Activated naive CD8-positive, alpha-beta T cell treated with anti-CD3 and anti-CD28 coated beads, Interleukin-2, amount 50 U/mL, for 24 hours (primary cell): ENCODE measurements at regions not wholly inside any gene's neighbourhood (a gene's known extent, or its start where the extent isn't known, plus 50 kb on each side); places are given as distances from the start of the nearest gene placed in this dataset.
A peak's percentile ranks its signal among the peaks of the same experiment; 100 is the strongest.
"Not testable (repeated sequence)": the region's sequence is repeated elsewhere in the genome, so short reads cannot be mapped to it uniquely, and the experiment has no call there.

Experiments used
- ATAC-seq: fragments of 150-1000 bp; cut with Tn5 transposase; one replicate; pipeline ENCODE4 v1.10.0; 2021
- DNase-seq: peaks from one replicate; pipeline ENCODE4 v3.0.0; 2021
- H3K27ac Mint-ChIP-seq: one replicate; pipeline ENCODE4 v1.8.0; 2021; ENCODE audit warnings: mild to moderate bottlenecking, mixed read lengths
- H3K27me3 Mint-ChIP-seq: one replicate; pipeline ENCODE4 v1.8.0; 2021; ENCODE audit warnings: mixed read lengths
- H3K36me3 Mint-ChIP-seq: one replicate; pipeline ENCODE4 v1.8.0; 2021; ENCODE audit warnings: low read depth, mixed read lengths
- H3K4me1 Mint-ChIP-seq: one replicate; pipeline ENCODE4 v1.8.0; 2021; ENCODE audit warnings: mixed read lengths
- H3K4me3 Mint-ChIP-seq: one replicate; pipeline ENCODE4 v1.8.0; 2021; ENCODE audit warnings: mild to moderate bottlenecking, moderate library complexity, mixed read lengths
- H3K9me3 Mint-ChIP-seq: one replicate; pipeline ENCODE4 v1.8.0; 2021; ENCODE audit warnings: mixed read lengths

DNA sequence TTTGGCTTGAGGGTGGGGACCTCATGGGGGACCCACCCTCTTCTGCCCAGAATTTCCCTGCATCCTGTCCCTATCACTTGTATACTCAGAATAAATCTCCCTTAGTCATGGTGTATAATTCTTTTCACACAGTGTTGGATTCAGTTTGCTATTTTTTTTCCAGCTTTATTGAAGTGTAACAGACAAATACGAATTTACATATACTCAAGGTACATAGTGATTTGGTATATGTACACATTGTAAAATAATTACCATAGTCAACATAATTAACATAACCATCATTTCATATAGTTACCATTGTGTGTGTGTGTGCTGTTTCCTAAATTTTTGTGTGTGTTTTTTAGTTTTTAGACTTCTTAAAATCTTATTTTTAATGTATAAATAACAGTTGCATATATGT lies 269.9 kb downstream of the CNTNAP3 start:
- not testable (repeated sequence) for H3K27me3 Mint-ChIP-seq, ATAC-seq, H3K27ac Mint-ChIP-seq, H3K4me3 Mint-ChIP-seq, H3K9me3 Mint-ChIP-seq, DNase-seq, H3K4me1 Mint-ChIP-seq, H3K36me3 Mint-ChIP-seq

DNA sequence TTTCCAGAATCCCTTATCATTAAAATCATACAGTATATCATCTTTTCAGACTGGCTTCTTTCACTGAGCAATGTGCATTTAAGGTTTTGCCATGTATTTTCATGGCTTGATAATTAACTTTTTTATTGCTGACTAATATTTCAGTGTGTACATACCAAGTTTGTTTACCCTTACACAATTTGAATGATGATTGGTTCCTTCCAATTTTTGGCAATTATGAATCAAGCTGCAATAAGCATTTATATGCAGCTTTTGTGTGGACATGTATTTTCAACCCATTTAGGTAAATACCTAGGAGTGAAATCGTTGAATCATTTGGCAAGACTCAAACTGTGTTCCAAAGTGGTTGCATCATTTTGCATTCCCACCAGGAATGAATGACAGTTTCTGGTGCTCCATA lies 272.8 kb downstream of the CNTNAP3 start:
- H3K27me3 Mint-ChIP-seq, H3K4me1 Mint-ChIP-seq, H3K9me3 Mint-ChIP-seq, DNase-seq, H3K27ac Mint-ChIP-seq, H3K36me3 Mint-ChIP-seq, ATAC-seq, H3K4me3 Mint-ChIP-seq: not testable (repeated sequence)

DNA sequence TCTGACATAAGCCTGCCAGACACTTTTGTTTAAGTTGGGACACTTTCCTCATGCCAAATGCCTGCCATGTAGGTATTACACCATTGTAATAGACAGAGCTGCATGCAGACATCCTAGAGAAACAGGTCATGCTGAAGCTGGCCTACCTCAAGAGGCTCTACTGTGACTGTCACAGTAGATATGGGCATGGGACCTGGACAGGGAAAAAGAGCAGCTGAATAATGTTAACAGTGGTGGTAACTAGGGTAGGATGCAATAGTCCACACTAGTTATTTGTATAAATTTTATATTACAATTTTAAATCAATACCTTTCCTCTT lies 273.2 kb downstream of the CNTNAP3 start:
- H3K4me1 Mint-ChIP-seq, H3K27ac Mint-ChIP-seq, H3K27me3 Mint-ChIP-seq, ATAC-seq, H3K36me3 Mint-ChIP-seq, H3K9me3 Mint-ChIP-seq, DNase-seq, H3K4me3 Mint-ChIP-seq: not testable (repeated sequence)

DNA sequence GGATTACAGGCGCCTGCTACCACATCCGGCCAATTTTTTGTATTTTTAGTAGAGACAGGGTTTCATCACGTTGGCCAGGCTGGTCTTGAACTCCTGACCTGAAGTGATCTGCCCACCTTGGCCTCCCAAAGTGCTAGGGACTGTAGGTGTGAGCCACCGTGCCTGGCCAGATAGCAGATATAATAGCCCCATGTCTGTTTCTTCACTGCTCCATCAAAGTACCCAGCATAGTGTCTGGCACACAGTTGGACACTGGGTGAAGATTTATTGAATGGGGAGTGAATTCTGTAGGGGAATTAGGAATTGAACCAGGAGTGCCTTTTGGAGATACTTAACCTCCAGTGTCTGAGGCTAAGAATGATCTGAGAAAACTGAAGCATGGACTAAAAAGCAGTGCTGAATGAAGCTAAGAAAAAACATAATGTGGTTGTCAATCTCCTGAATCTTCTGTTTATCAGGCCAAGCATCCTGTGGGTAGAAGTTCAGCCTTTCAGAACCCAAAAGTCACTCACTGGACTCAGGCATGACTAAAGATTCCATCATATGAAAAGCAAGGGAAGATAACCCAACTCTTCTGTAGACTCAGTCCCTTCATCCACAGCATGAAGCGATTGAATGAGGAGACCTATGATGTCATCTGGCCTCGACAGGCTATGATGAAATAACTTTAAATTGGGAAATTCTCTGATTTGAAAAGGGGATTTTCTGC lies 273.7 kb downstream of the CNTNAP3 start:
- not testable (repeated sequence) for ATAC-seq, H3K27me3 Mint-ChIP-seq, H3K9me3 Mint-ChIP-seq, DNase-seq, H3K36me3 Mint-ChIP-seq, H3K4me1 Mint-ChIP-seq, H3K4me3 Mint-ChIP-seq, H3K27ac Mint-ChIP-seq

DNA sequence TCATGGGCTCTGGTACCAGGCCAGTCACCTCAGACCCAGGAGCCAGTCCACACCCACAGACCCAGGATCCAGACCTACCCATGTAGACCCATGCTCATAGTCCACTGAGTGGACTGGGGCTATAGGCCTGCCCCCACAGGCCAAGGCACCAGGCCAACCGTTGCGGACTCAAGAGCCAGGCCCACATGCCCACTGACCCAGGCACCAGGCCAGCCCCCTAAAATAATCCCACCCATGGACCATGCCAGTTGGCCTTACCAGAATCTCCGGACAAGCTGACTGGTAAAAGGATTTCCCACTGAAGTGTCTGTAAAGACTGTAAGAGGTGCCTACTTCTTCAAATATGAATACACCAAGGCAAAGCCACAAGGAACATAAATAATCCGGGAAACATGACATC lies 278.2 kb downstream of the CNTNAP3 start:
- DNase-seq, H3K36me3 Mint-ChIP-seq, H3K9me3 Mint-ChIP-seq, H3K4me3 Mint-ChIP-seq, ATAC-seq, H3K27ac Mint-ChIP-seq, H3K4me1 Mint-ChIP-seq, H3K27me3 Mint-ChIP-seq: not testable (repeated sequence)

DNA sequence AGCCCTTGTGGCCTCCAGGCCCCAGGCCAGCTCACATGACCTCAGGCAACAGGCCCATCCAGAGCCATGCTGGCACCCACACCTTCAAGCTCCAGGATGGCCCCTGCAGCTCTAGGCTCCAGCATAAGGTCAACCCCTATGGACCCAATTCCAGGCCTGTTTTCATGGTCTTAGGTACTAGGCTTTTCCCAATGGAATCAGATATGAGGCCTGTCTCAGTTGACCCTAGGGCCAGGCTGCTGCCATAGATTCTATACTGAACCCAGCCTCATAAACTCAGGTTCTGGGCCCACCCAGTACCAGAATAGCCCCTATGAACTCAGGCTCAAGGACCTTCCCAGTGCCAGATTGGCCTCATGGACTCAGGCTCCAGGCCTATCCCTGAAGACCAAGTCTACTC lies 278.6 kb downstream of the CNTNAP3 start:
- H3K4me1 Mint-ChIP-seq, H3K27me3 Mint-ChIP-seq, H3K4me3 Mint-ChIP-seq, H3K9me3 Mint-ChIP-seq, ATAC-seq, H3K27ac Mint-ChIP-seq, H3K36me3 Mint-ChIP-seq, DNase-seq: not testable (repeated sequence)

DNA sequence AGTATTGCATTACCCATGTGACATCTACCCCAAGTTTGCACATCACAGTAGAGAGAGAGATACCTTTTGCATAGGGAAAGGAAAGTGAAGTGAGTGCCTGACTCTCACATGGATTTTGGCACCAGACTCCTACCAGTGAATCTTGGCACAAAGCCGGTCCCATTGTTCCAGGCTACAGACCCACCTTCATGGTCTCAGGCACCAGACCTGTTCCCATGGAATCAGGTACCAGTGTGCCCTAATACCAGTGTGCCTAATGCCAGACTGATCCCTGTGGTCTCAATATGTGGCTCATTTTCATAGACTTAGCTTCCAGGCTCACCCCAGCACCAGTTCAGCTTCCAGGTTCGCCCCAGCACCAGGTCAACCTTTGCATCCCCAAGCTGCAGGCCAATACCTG lies 279.1 kb downstream of the CNTNAP3 start:
- H3K4me1 Mint-ChIP-seq, ATAC-seq, H3K4me3 Mint-ChIP-seq, H3K27me3 Mint-ChIP-seq, H3K9me3 Mint-ChIP-seq, DNase-seq, H3K27ac Mint-ChIP-seq, H3K36me3 Mint-ChIP-seq: not testable (repeated sequence)

DNA sequence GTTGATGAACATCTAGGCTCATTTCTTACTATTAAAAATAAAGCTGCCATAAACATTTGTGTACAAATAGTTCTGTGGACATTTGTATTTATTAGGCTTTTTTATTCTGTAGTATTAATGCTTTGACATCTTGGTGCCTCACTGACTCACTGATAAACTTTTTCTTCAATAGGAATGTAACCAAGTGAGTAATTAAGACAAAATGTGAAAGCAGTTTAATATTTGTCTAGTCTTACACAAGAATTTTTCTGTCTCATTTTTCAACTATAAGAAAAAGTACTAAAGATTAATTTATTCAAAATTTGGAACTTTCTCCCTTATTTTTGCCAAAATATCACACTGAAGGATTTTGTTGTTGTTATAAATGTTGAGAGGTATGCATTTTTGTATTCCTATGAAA lies 282.2 kb downstream of the CNTNAP3 start:
- not testable (repeated sequence) for H3K9me3 Mint-ChIP-seq, DNase-seq, ATAC-seq, H3K4me3 Mint-ChIP-seq, H3K36me3 Mint-ChIP-seq, H3K27ac Mint-ChIP-seq, H3K27me3 Mint-ChIP-seq, H3K4me1 Mint-ChIP-seq

DNA sequence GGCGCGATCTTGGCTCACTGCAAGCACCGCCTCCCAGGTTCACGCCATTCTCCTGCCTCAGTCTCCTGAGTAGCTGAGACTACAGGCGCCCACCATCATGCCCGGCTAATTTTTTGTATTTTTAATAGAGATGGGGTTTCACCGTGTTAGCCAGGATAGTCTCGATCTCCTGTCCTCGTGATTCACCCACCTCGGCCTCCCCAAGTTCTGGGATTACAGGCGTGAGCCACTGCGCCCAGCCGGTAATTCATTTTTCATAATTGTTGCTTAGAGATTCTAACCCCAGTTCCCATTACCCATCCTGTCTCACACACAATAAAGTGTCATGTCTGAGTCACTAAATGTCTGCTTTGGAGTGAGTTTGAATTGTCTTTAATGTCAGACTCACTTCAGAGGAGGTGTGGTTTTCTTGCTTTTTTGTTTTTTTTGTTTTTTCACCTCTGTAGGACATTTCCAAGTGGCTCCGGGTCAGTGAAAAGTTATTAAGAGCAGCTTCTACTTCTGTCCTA lies 281.2 kb upstream of the FAM240B start:
- not testable (repeated sequence) for H3K36me3 Mint-ChIP-seq, ATAC-seq

DNA sequence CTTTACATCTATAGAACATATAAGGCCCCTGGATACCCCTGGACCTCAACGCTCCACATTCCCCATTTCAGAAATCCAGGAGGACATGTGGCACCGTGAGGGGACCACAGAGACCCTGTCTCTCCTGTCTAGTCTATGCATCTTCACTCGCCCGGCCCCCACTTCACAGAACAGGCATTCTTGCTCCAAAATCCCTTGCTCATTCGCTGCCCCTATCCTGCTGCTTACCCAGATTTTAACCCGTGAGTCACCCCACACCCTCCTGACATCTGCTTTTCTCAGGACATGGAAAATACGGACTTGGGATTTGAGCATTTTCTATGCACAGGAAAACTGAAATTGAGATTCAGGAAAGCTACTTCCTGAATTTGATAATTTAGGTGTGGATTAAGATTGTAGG lies 279.3 kb upstream of the FAM240B start:
- H3K4me3 Mint-ChIP-seq, H3K27ac Mint-ChIP-seq, ATAC-seq, H3K4me1 Mint-ChIP-seq, DNase-seq, H3K9me3 Mint-ChIP-seq, H3K27me3 Mint-ChIP-seq, H3K36me3 Mint-ChIP-seq: not testable (repeated sequence)

More for the DNA sequence above, 281.2 kb upstream of the FAM240B start:
- not testable (repeated sequence) for H3K9me3 Mint-ChIP-seq, H3K27ac Mint-ChIP-seq, H3K4me1 Mint-ChIP-seq, DNase-seq, H3K27me3 Mint-ChIP-seq, H3K4me3 Mint-ChIP-seq

DNA sequence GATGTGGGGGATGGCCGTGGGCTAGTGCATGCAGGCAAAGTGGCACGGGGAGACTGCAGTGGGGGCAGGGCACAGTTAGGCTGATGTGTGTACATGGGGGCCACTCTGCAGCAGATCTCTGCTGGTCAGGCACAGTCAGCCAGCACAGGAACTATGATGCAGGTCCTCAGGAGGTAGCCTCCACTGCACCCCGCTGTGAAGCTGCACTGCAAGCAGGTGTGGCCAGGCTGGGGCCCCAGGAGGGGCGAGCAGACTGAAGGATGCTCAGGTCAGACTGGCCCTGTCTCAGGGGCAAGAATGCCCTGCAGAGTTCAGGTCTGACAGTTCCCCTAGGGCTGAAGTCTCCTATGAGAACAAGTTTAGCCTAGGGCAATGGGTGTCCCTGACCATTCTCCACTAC lies 273.8 kb upstream of the FAM240B start:
- H3K36me3 Mint-ChIP-seq, result not testable (repeated sequence)

DNA sequence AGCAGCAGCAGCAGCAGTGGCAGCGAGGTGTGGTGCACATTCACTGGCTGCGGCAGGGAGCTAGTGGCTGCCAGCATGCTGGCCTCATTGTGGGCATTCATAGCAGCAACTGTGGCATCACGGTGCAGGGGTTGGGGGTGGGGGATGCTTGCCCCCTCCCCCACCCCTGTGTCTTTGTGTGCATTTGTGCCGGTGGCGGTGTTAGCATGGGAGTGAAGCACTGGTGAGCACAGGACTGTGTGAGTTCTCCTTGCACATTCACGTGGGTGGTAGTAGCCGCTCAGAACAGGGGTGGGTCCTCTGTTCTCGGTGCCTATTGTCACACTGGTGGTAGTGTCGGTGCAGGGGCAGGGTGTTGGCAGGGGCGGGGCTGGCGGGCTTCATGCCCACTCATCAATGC lies 273.2 kb upstream of the FAM240B start:
- ATAC-seq, result peak; percentile 24
- DNase-seq, H3K4me3 Mint-ChIP-seq, H3K36me3 Mint-ChIP-seq, H3K27ac Mint-ChIP-seq, H3K9me3 Mint-ChIP-seq, H3K4me1 Mint-ChIP-seq, H3K27me3 Mint-ChIP-seq: not testable (repeated sequence)

More for the DNA sequence above, 273.8 kb upstream of the FAM240B start:
- H3K4me1 Mint-ChIP-seq, H3K27ac Mint-ChIP-seq, ATAC-seq, H3K4me3 Mint-ChIP-seq, DNase-seq, H3K27me3 Mint-ChIP-seq, H3K9me3 Mint-ChIP-seq: not testable (repeated sequence)

DNA sequence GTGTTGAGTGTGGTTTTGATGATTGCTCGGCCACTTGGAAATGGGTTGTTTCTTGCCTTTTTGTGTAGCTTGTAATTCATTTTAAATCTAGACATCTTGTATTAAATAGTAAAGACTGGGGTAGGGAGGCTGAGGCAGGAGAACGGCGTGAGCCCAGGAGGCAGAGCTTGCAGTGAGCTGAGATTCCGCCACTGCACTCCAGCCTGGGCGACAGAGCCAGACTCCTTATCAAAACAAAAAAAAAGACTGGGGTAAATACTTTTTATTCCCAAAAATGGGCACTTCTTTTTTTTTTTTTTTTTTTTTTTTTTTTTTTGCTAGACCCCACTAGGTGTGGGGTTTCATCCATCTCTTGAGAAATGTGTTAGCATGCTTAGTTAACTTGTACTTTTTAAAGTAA lies 258.8 kb upstream of the FAM240B start:
- not testable (repeated sequence) for H3K4me1 Mint-ChIP-seq, H3K27me3 Mint-ChIP-seq, ATAC-seq, H3K4me3 Mint-ChIP-seq, H3K36me3 Mint-ChIP-seq, H3K9me3 Mint-ChIP-seq, H3K27ac Mint-ChIP-seq, DNase-seq

DNA sequence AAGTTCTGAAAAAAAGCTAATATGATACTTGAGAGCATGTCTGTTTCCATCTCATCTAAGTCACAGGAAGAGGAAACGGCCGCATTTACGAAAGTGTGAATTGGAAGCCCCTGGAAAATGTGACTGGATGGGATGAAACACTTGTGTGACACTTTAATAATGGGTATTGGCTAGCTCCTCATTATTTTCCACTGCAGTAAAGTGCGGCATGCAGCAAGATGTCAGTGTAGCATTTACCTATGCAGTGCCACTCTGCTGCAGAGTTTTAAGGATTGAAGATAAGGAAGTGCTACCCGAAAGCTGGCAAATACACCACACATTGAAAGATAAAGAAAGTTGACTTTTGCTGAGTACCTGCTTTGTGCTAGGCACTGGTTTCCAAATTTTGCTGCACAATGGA lies 249.5 kb upstream of the FAM240B start:
- ATAC-seq, H3K4me3 Mint-ChIP-seq, H3K27ac Mint-ChIP-seq, H3K27me3 Mint-ChIP-seq, H3K36me3 Mint-ChIP-seq, H3K9me3 Mint-ChIP-seq, H3K4me1 Mint-ChIP-seq, DNase-seq: not testable (repeated sequence)

DNA sequence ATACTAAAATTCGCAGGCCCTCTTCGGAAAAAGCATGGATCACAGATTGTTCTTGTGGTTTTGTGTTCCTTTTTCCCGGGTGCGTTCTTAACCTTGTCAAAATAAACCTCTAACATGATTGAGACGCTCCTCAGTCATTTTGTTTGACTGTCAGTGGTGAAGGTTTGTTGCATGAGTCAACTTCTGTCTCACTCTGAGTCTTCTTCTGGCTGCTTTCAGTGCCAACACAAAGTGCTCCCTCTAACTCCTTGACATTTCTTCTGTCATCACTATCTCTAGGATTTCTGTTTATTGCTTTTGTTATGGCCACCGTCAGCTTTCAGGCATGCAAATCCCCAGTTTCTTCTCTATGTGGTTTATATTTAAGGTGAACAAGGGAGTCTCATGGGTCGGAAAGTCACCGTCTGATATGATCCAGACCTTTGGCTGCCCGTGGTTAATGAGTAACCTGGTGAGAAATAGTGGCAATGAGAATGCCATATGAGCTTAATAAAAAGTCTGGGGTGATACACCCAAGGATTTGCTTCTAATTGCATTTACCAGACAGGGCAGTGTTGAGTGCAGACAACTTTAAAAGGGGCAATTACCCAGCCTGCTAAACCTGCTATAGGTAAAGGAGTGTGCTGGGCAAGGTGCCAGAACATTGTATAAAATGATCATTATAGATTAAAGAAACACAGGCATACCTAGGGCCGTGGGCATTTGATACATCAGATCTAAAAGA lies 248.9 kb upstream of the FAM240B start:
- H3K27ac Mint-ChIP-seq, H3K9me3 Mint-ChIP-seq, H3K4me1 Mint-ChIP-seq, H3K36me3 Mint-ChIP-seq, H3K4me3 Mint-ChIP-seq, ATAC-seq, H3K27me3 Mint-ChIP-seq, DNase-seq: not testable (repeated sequence)
